DMS 273 (cell line): ENCODE measurements at regions not wholly inside any gene's neighbourhood (a gene's known extent, or its start where the extent isn't known, plus 50 kb on each side); places are given as distances from the start of the nearest gene placed in this dataset.
"Not testable (repeated sequence)": the region's sequence is repeated elsewhere in the genome, so short reads cannot be mapped to it uniquely, and the experiment has no call there.

Experiments
- DNase-seq: peaks from one replicate; lab custom pipeline; 2025; ENCODE audit not compliant: unreplicated experiment; lab: John Stamatoyannopoulos, UW

- DNase-seq = no peak
Measured at GRCh38 chr2:144131042-144131441, 388.9 kb downstream of the ZEB2 start.

- no peak for DNase-seq
Measured at GRCh38 chr2:144130551-144130950, 389.4 kb downstream of the ZEB2 start.

GRCh38 chr2:144128130-144128746 is 391.7 kb downstream of the ZEB2 start:
- no peak for DNase-seq

GRCh38 chr2:144127693-144128092 is 392.2 kb downstream of the ZEB2 start:
- no peak for DNase-seq

- DNase-seq = no peak
Measured at GRCh38 chr2:144126302-144126701, 393.6 kb downstream of the ZEB2 start.

GRCh38 chr2:144125751-144126150 is 394.2 kb downstream of the ZEB2 start:
- DNase-seq = no peak

- DNase-seq = no peak
Measured at GRCh38 chr2:144124882-144125281, 395.0 kb downstream of the ZEB2 start.

- DNase-seq = no peak
Measured at GRCh38 chr2:144120487-144120886, 399.4 kb downstream of the ZEB2 start.

- no peak for DNase-seq
Measured at GRCh38 chr2:144117086-144117485, 402.8 kb downstream of the ZEB2 start.

GRCh38 chr2:144115739-144116291 is 404.1 kb downstream of the ZEB2 start:
- DNase-seq = no peak

GRCh38 chr2:144114760-144115159 is 405.2 kb downstream of the ZEB2 start:
- DNase-seq = no peak

- no peak for DNase-seq
Measured at GRCh38 chr2:144111437-144111836, 408.5 kb downstream of the ZEB2 start.

GRCh38 chr2:144106104-144106503 is 413.8 kb downstream of the ZEB2 start:
- DNase-seq = not testable (repeated sequence)

GRCh38 chr2:144102386-144102785 is 417.5 kb downstream of the ZEB2 start:
- DNase-seq = no peak

GRCh38 chr2:144099780-144100377 is 420.0 kb downstream of the ZEB2 start:
- no peak for DNase-seq

- DNase-seq = no peak
Measured at GRCh38 chr2:144099340-144099739, 420.6 kb downstream of the ZEB2 start.

GRCh38 chr2:144097440-144098225 is 422.3 kb downstream of the ZEB2 start:
- DNase-seq = no peak

GRCh38 chr2:144096531-144096930 is 423.4 kb downstream of the ZEB2 start:
- no peak for DNase-seq

- DNase-seq = no peak
Measured at GRCh38 chr2:144094408-144095151, 425.3 kb downstream of the ZEB2 start.

GRCh38 chr2:144091622-144092021 is 428.3 kb downstream of the ZEB2 start:
- DNase-seq = no peak

- DNase-seq = no peak
Measured at GRCh38 chr2:144088863-144089262, 431.1 kb downstream of the ZEB2 start.
